Stimulated activated memory B cell treated with anti-CD40 and anti-IgM and Interleukin-4, amounts not matched to agents 10 μg/mL and 1 μg/mL and 100 μg/mL, for 72 hours (primary cell): ENCODE measurements at regions not wholly inside any gene's neighbourhood (a gene's known extent, or its start where the extent isn't known, plus 50 kb on each side); places are given as distances from the start of the nearest gene placed in this dataset.
"Not testable (repeated sequence)": the region's sequence is repeated elsewhere in the genome, so short reads cannot be mapped to it uniquely, and the experiment has no call there.

Experiments
- ATAC-seq: fragments of 150-1000 bp; cut with Tn5 transposase; 2 replicates; pipeline ENCODE4 v1.10.0; 2021
- H3K27ac Mint-ChIP-seq: one replicate; pipeline ENCODE4 v1.8.0; 2022; ENCODE audit warnings: mild to moderate bottlenecking, mixed read lengths
- H3K27me3 Mint-ChIP-seq: one replicate; pipeline ENCODE4 v1.8.0; 2022; ENCODE audit warnings: mixed read lengths
- H3K36me3 Mint-ChIP-seq: one replicate; pipeline ENCODE4 v1.8.0; 2022; ENCODE audit warnings: mixed read lengths
- H3K4me1 Mint-ChIP-seq: one replicate; pipeline ENCODE4 v1.8.0; 2022; ENCODE audit warnings: mixed read lengths
- H3K4me3 Mint-ChIP-seq: one replicate; pipeline ENCODE4 v1.8.0; 2022; ENCODE audit warnings: mild to moderate bottlenecking, moderate library complexity, mixed read lengths
- H3K9me3 Mint-ChIP-seq: one replicate; pipeline ENCODE4 v1.8.0; 2022; ENCODE audit warnings: mixed read lengths

GRCh38 chr3:180743813-180744590, 64.7 kb upstream of the CCDC39 start:
- Mint-ChIP-seq H3K27me3 (peaks cover 9% of the 10 kb centered on the region), H3K27ac (no peak overlapping the region), H3K36me3 (no peaks in the 10 kb centered on the region), H3K4me1 (no peaks in the 10 kb centered on the region), H3K9me3 (no peaks in the 10 kb centered on the region), H3K4me3 (no peak overlapping the region)
- ATAC-seq = no peak

DNA sequence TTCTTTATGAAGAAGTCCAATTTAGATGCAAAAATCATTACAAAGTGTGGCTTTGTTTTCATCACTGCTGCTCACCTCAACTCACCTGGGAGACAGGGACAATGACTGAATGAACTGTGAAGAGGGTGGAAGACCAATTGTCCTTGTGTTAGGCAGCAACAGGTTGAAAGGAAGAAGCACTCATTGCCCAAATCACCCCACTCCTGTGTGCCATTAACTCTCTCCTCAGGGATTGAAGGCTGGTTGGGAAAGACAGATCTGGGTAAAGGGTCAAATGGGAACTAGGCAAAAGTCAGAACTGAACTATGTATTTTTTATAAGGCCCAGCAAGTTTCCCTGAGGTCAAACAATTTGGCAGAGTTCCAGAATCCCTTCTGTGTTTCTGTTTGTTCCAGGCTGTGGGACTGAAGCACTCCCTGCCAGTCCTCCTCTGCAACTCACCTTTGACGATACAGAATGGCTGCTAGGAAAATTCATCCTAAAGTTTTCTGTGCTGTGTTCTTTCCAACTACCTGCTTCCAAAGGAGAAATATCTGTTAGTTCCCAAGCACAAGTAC, 68.6 kb upstream of the CCDC39 start:
- Mint-ChIP-seq H3K27me3 (no peaks in the 10 kb centered on the region), H3K27ac (no peak overlapping the region), H3K9me3 (no peaks in the 10 kb centered on the region), H3K36me3 (no peaks in the 10 kb centered on the region), H3K4me1 (no peaks in the 10 kb centered on the region), H3K4me3 (no peak overlapping the region)
- no peak for ATAC-seq

DNA sequence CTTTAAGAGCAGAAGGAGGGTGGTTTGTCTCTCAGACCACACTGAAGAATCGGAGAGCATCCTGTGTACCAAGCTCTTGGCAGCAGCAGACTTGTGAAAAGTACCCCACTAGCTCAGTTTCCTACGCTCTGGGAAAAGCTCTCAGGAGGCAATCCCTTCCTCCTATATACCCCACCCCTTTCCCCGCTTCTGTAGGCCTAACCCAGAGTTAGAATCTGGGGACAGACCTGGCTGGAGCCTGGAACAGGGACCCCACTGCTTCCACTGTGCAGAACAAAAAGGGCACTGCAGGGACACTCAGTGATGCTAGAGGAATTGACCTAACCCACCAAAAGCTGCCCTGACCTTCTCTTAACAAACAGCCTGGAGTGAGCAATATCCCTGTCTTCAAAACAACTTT, 70.0 kb upstream of the CCDC39 start:
- H3K9me3 Mint-ChIP-seq = no peaks in the 10 kb centered on the region
- H3K4me3 Mint-ChIP-seq = no peak overlapping the region
- no peak overlapping the region for H3K27ac Mint-ChIP-seq
- no peak for ATAC-seq
- H3K4me1 Mint-ChIP-seq = no peaks in the 10 kb centered on the region
- H3K36me3 Mint-ChIP-seq = no peaks in the 10 kb centered on the region
- no peaks in the 10 kb centered on the region for H3K27me3 Mint-ChIP-seq

GRCh38 chr3:180749796-180750195, 70.5 kb upstream of the CCDC39 start:
- Mint-ChIP-seq H3K27ac (no peak overlapping the region), H3K4me1 (no peaks in the 10 kb centered on the region), H3K4me3 (no peak overlapping the region), H3K9me3 (no peaks in the 10 kb centered on the region), H3K36me3 (no peaks in the 10 kb centered on the region), H3K27me3 (no peaks in the 10 kb centered on the region)
- no peak for ATAC-seq

GRCh38 chr3:180755556-180755955, 76.3 kb upstream of the CCDC39 start:
- H3K27me3 Mint-ChIP-seq = no peaks in the 10 kb centered on the region
- H3K4me3 Mint-ChIP-seq = no peak overlapping the region
- no peak overlapping the region for H3K27ac Mint-ChIP-seq
- no peak for ATAC-seq
- H3K9me3 Mint-ChIP-seq = peaks cover 6% of the 10 kb centered on the region
- no peaks in the 10 kb centered on the region for H3K36me3 Mint-ChIP-seq
- H3K4me1 Mint-ChIP-seq = no peaks in the 10 kb centered on the region

DNA sequence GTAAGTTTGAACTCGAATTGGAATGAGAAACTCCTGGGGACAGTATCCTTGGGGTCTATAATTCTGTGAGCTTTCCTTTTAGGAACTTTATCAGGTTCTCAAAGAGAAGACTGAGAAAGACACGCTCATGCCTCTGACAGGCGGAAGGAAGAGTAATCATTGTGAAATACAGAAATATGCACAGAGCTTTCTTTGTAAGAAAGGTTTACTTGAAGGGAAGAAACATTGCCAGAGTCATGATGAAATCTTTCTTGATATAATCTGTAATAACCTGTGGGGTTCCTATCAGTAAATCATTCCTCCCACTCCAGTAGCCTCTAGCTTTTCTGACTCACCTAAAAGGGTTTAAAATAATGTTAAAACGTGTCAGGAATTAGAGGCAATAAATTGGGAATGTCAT, 83.6 kb upstream of the CCDC39 start:
- Mint-ChIP-seq H3K27me3 (no peaks in the 10 kb centered on the region), H3K27ac (no peak overlapping the region), H3K9me3 (peaks cover 3% of the 10 kb centered on the region), H3K4me3 (no peak overlapping the region), H3K4me1 (no peaks in the 10 kb centered on the region), H3K36me3 (no peaks in the 10 kb centered on the region)
- no peak for ATAC-seq

GRCh38 chr3:180764481-180764880, 85.2 kb upstream of the CCDC39 start:
- H3K9me3 Mint-ChIP-seq = peaks cover 4% of the 10 kb centered on the region
- no peak overlapping the region for H3K27ac Mint-ChIP-seq
- no peak for ATAC-seq
- no peaks in the 10 kb centered on the region for H3K27me3 Mint-ChIP-seq
- H3K4me3 Mint-ChIP-seq = no peak overlapping the region
- no peaks in the 10 kb centered on the region for H3K36me3 Mint-ChIP-seq
- H3K4me1 Mint-ChIP-seq = no peaks in the 10 kb centered on the region

- H3K27me3 Mint-ChIP-seq = no peaks in the 10 kb centered on the region
- H3K9me3 Mint-ChIP-seq = peaks cover 12% of the 10 kb centered on the region
- ATAC-seq = no peak
- H3K36me3 Mint-ChIP-seq = no peaks in the 10 kb centered on the region
- no peak overlapping the region for H3K27ac Mint-ChIP-seq
- H3K4me3 Mint-ChIP-seq = no peak overlapping the region
- H3K4me1 Mint-ChIP-seq = no peaks in the 10 kb centered on the region
Measured at GRCh38 chr3:180770639-180771038, 91.3 kb upstream of the CCDC39 start.

DNA sequence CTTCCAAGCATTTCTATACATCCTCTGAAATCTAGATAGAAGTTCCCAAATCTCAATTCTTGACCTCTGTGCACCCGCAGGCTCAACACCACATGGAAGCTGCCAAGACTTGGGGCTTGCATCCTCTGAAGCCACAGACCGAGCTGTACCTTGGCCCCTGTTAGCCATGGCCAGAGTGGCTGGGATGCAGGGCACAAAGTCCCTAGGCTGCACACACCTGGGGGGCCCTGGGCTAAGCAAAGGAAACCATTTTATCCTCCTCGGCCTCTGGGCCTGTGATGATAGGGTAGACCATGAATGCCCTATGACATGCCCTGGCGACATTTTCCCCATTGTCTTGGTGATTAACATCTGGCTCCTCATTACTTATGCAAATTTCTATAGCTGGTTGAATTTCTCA, 97.1 kb upstream of the CCDC39 start:
- no peak for ATAC-seq
- Mint-ChIP-seq H3K9me3 (peaks cover 39% of the 10 kb centered on the region), H3K27ac (no peak overlapping the region), H3K4me3 (no peak overlapping the region), H3K4me1 (no peaks in the 10 kb centered on the region), H3K36me3 (no peaks in the 10 kb centered on the region), H3K27me3 (no peaks in the 10 kb centered on the region)

DNA sequence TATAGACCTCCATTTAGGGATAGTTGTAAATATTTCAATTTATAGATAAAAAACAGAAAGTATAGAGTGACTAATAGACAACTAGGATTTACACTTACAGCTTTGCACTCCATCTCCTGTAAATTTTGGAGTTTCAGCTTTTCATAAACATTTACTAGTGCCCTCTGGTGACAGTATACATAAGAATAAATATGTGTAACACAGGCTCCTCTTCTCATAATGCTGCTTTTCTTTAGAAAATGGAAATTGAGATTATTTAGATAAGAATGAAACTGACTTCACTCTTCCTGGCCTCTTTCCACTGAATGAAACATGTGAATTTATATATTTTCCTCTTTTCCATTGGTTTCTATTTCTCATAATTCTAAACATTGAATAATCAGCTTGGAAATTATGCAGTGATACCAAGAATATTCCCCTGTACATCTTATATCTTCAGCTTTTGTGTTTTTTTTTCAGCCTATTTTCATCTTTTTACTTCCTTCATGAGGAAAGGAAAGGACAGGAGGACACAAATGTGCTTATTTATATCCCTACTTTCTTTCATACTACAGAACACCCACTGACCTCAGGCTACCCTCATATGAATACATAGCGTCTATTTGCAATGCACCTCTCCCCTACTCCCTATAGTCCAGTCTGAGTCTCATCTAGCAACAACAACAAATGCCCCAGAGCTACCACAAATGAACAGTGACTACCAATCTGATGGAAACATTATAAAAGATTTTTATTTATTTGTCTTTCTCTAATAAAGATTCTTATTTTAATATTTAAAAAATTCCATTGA, 103.1 kb upstream of the CCDC39 start:
- H3K27ac Mint-ChIP-seq = no peak overlapping the region
- peaks cover 20% of the 10 kb centered on the region for H3K9me3 Mint-ChIP-seq
- H3K36me3 Mint-ChIP-seq = no peaks in the 10 kb centered on the region
- no peak overlapping the region for H3K4me3 Mint-ChIP-seq
- no peaks in the 10 kb centered on the region for H3K4me1 Mint-ChIP-seq
- ATAC-seq = no peak
- no peaks in the 10 kb centered on the region for H3K27me3 Mint-ChIP-seq

GRCh38 chr3:180786227-180786626, 106.9 kb upstream of the CCDC39 start:
- not testable (repeated sequence) for ATAC-seq, H3K27me3 Mint-ChIP-seq, H3K9me3 Mint-ChIP-seq, H3K4me1 Mint-ChIP-seq, H3K27ac Mint-ChIP-seq, H3K4me3 Mint-ChIP-seq, H3K36me3 Mint-ChIP-seq

- Mint-ChIP-seq H3K36me3 (no peaks in the 10 kb centered on the region), H3K4me3 (no peak overlapping the region), H3K9me3 (no peaks in the 10 kb centered on the region), H3K27me3 (no peaks in the 10 kb centered on the region), H3K27ac (no peak overlapping the region), H3K4me1 (no peaks in the 10 kb centered on the region)
- no peak for ATAC-seq
Measured at GRCh38 chr3:180789774-180790173, 110.5 kb upstream of the CCDC39 start.

- peaks cover 3% of the 10 kb centered on the region for H3K9me3 Mint-ChIP-seq
- peaks cover 43% of the 10 kb centered on the region for H3K27me3 Mint-ChIP-seq
- H3K27ac Mint-ChIP-seq = no peak overlapping the region
- ATAC-seq = no peak
- H3K4me1 Mint-ChIP-seq = no peaks in the 10 kb centered on the region
- no peaks in the 10 kb centered on the region for H3K36me3 Mint-ChIP-seq
- H3K4me3 Mint-ChIP-seq = no peak overlapping the region
Measured at GRCh38 chr3:180798197-180798596, 114.3 kb upstream of the FXR1 start.

GRCh38 chr3:180802837-180803236, 109.6 kb upstream of the FXR1 start:
- H3K4me1 Mint-ChIP-seq = no peaks in the 10 kb centered on the region
- no peak for ATAC-seq
- no peak overlapping the region for H3K27ac Mint-ChIP-seq
- no peak overlapping the region for H3K4me3 Mint-ChIP-seq
- no peaks in the 10 kb centered on the region for H3K36me3 Mint-ChIP-seq
- peaks cover 29% of the 10 kb centered on the region for H3K27me3 Mint-ChIP-seq
- H3K9me3 Mint-ChIP-seq = no peaks in the 10 kb centered on the region

DNA sequence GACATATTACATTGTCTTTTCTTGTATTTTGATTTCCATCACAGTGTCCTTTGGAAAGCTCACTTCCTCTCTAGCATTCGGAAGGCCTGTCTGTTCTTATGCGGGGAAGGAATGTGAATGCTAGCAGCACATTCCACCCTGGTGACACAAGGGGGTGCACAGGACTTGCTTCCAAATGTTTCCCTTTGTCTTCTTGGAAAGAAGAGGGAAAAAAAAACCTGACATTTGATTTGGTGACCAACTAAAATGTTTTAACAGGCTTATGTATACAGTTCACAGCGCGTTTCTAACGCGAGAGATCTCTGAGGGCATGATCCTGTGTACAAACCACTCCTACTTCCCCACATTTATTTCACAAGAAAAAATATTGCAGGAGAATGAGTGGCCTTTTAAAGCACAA, 107.6 kb upstream of the FXR1 start:
- H3K4me1 Mint-ChIP-seq = no peaks in the 10 kb centered on the region
- H3K27me3 Mint-ChIP-seq = peaks cover 11% of the 10 kb centered on the region
- no peak overlapping the region for H3K4me3 Mint-ChIP-seq
- no peak overlapping the region for H3K27ac Mint-ChIP-seq
- no peaks in the 10 kb centered on the region for H3K9me3 Mint-ChIP-seq
- H3K36me3 Mint-ChIP-seq = no peaks in the 10 kb centered on the region
- ATAC-seq = no peak
